ENCODE measurements at regions not wholly inside any gene's neighbourhood (a gene's known extent, or its start where the extent isn't known, plus 50 kb on each side); places are given as distances from the start of the nearest gene placed in this dataset.

DNA sequence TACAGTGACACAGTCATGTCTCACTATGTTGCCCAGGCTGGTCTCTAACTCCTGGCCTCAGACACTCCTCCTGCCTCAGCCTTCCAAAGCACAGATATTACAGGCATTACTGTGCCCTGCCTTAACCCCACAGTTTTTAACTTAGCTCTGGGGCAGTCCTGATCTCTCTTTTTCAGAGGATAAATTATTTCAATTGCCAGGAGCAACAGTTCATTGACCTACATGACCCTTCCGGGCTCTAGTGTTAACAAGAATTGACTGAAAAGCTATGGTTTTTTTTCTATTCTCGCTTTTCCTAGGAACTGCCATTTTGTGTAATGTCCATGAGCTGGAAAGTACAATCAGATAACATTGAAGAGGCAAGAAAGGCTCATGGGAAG is 92.8 kb downstream of the HNRNPLL start:
- no peaks in the 10 kb centered on the region for H3K9me3 Mint-ChIP-seq
- no peak overlapping the region for H3K4me3 Mint-ChIP-seq
- H3K36me3 Mint-ChIP-seq (ENCODE audit: low read depth) = no peaks in the 10 kb centered on the region
- no peak overlapping the region for H3K27ac Mint-ChIP-seq
- peaks cover 5% of the 10 kb centered on the region for H3K27me3 Mint-ChIP-seq
- H3K4me1 Mint-ChIP-seq (ENCODE audit: low read depth) = peaks cover 2% of the 10 kb centered on the region
- DNase-seq = no peak

DNA sequence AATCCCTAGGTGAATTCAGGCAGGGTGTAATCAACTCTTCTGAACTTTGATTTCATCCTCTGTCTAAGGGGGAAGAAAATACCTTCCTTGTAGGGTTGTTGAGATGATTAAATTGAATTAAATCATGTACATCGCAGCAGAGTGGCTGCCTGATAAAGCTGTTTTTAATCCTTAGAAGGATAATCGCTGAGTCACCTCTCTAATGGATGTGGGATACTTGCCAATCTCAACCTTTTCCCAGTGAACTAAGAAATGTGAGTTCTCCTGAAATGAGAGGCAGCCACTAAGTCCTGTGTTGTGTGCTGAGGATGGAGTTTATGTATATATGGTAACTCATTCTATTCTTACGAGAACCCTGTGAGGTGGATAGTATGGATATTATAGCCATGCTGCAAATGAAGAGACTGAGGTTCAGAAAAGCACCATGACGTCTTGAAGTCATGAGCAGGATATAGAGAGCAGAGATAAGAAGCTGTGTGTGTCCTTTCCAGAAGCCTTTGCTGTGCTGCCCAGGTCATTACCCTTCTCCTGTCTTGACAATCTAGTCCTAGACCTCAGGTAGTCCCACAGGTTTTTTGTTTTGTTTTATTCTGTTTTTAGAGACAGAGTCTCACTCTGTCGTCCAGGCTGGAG is 93.3 kb downstream of the HNRNPLL start:
- H3K9me3 Mint-ChIP-seq = no peaks in the 10 kb centered on the region
- no peak overlapping the region for H3K27ac Mint-ChIP-seq
- no peaks in the 10 kb centered on the region for H3K36me3 Mint-ChIP-seq (ENCODE audit: low read depth)
- H3K4me3 Mint-ChIP-seq = no peak overlapping the region
- peaks cover 5% of the 10 kb centered on the region for H3K27me3 Mint-ChIP-seq
- no peak for DNase-seq
- H3K4me1 Mint-ChIP-seq (ENCODE audit: low read depth) = peaks cover 2% of the 10 kb centered on the region

DNA sequence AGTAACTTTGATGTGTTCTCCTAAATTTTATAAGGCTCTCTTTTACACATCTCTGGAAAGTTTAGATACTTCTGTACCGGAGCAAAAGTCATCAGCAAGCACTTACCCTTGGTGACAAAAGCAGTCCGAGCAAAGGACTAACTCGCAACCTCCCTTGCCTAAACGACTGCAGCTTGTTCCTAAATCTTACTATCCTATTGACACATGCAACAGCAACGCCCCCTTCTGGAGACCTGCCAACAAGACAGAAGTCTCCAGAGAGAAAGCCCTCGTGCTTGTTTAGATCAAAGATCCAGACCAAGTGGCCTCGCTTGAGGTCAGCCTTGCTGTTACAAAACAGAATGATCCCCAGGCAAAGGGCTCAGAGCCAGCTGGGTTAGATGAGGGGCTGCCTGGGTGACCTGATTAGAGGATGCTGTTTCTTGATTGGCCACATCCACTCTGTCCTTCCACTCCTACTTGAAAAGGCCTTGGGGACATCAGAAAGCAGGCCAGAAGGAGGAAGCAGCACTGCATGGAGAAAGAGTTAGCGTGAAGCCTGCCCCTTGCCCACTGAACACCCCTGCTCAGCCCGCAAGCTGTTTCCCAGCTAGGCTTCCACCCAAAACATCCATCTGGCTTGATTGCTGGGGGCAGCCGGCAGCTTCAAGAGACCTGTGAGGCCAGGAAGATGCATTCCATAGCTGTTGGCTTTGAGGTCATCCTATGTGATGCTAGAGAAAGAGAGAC is 94.3 kb downstream of the HNRNPLL start:
- H3K4me3 Mint-ChIP-seq = no peak overlapping the region

DNA sequence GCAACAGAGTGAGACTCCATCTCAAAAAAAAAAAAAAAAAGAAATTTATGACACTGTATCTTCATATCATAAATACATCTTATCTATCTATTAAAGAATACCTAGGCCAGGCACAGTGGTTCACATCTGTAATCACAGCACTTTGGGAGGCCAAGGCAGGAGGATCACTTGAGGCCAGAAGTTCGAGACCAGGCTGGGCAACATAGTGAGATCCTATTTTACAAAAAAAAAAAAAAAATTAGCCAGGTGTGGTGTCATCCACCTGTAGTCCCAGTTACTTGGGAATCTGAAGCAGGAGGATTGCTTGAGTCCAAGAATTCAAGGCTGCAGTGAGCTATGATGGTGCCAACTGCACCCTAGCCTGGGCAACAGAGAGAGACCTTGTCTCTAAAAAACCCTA is 95.0 kb downstream of the HNRNPLL start:
- H3K4me1 Mint-ChIP-seq (ENCODE audit: low read depth) = peaks cover 2% of the 10 kb centered on the region
- H3K9me3 Mint-ChIP-seq = no peaks in the 10 kb centered on the region
- H3K27me3 Mint-ChIP-seq = peaks cover 5% of the 10 kb centered on the region
- no peak overlapping the region for H3K4me3 Mint-ChIP-seq
- no peak overlapping the region for H3K27ac Mint-ChIP-seq
- no peak for DNase-seq
- no peaks in the 10 kb centered on the region for H3K36me3 Mint-ChIP-seq (ENCODE audit: low read depth)

More for the DNA sequence above, 94.3 kb downstream of the HNRNPLL start:
- no peak overlapping the region for H3K27ac Mint-ChIP-seq
- H3K36me3 Mint-ChIP-seq (ENCODE audit: low read depth) = no peaks in the 10 kb centered on the region
- H3K27me3 Mint-ChIP-seq = peaks cover 5% of the 10 kb centered on the region
- peaks cover 2% of the 10 kb centered on the region for H3K4me1 Mint-ChIP-seq (ENCODE audit: low read depth)
- DNase-seq = peak; percentile 79
- H3K9me3 Mint-ChIP-seq = no peaks in the 10 kb centered on the region

DNA sequence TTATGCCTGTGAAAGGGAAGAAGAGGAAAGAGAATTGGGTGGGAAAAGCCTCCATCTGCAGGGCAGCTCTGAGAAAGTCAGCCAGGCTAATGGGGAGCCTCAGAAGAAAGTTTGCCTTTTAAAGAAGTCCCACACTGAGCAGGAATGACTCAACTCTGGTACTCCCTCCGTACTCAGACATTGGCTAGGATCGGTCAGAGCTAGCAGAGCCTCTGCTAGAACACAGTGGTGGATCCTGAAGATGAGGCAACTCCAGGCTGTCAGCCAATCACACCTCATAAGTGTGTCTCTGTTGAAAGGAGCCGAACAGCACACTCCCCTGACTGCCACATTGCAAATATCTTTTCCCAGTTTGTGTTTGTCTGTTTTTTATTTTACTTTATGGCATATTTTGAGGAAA is 96.9 kb downstream of the HNRNPLL start:
- Mint-ChIP-seq H3K4me1 (ENCODE audit: low read depth) (peaks cover 2% of the 10 kb centered on the region), H3K27ac (no peak overlapping the region), H3K36me3 (ENCODE audit: low read depth) (no peaks in the 10 kb centered on the region), H3K9me3 (no peaks in the 10 kb centered on the region), H3K27me3 (peaks cover 11% of the 10 kb centered on the region), H3K4me3 (no peak overlapping the region)
- DNase-seq = no peak

DNA sequence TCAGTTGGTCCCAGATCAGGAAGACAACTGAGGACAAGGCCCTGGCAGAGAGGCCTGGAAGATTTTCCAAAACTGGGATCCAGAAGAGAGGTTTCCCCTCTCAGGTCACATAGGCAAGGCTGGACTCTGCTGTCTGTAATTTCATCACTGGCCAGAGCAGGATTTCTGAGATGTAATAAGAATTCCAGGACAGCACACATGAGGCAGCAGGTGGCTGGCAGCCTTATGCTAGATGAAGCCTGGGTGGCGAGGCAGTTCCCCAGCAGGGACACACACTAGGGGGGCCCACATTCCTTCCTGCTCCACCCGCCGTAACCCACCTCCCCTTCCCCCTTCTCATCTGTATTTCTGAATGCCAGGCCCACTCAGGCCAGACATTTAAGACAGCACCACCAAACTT is 98.6 kb downstream of the HNRNPLL start:
- peaks cover 12% of the 10 kb centered on the region for H3K27me3 Mint-ChIP-seq
- H3K27ac Mint-ChIP-seq = no peak overlapping the region
- no peak for DNase-seq
- H3K36me3 Mint-ChIP-seq (ENCODE audit: low read depth) = no peaks in the 10 kb centered on the region
- no peaks in the 10 kb centered on the region for H3K9me3 Mint-ChIP-seq
- H3K4me3 Mint-ChIP-seq = no peak overlapping the region
- peaks cover 2% of the 10 kb centered on the region for H3K4me1 Mint-ChIP-seq (ENCODE audit: low read depth)

DNA sequence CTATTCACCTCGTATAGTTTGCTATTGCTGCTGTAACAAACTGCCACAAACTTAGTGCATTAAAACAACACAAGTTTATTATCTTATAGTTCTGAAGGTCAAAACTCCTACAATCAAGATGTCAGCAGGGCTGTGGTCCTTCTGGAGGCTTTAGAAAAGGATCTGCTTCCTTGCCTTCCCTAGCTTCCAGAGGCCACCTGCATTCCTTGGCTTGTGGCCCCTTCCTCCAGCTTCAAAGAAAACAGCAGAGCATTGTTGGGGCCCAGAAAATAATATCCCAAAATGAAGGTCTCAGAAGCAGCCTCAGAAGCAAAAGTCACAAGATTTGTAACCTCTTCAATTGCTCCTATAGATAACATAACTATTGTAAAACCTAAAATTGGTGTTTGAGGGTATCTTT is 100.6 kb downstream of the HNRNPLL start:
- H3K4me1 Mint-ChIP-seq (ENCODE audit: low read depth) = peaks cover 4% of the 10 kb centered on the region
- no peaks in the 10 kb centered on the region for H3K36me3 Mint-ChIP-seq (ENCODE audit: low read depth)
- H3K27ac Mint-ChIP-seq = no peak overlapping the region
- peaks cover 12% of the 10 kb centered on the region for H3K27me3 Mint-ChIP-seq
- no peak overlapping the region for H3K4me3 Mint-ChIP-seq
- H3K9me3 Mint-ChIP-seq = no peaks in the 10 kb centered on the region
- DNase-seq = no peak

DNA sequence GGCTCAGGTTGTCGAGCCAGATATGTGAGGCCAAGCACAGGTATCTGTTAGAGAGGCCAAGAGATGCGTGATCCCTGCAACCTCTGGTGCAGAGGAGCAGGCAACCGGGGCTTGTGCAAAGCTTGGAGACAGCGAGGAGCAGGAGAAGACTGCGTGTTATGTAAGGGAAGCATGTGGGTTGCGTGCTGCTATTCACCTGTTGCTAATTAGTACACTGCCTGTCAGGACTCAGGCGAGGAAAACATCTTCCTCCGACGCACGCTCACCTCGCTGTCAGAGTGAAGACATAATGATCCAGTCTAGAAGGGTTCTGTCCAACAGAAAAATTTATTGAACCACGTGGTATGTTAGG is 102.5 kb downstream of the HNRNPLL start:
- H3K27ac Mint-ChIP-seq = no peak overlapping the region
- H3K27me3 Mint-ChIP-seq = peaks cover 9% of the 10 kb centered on the region
- no peaks in the 10 kb centered on the region for H3K36me3 Mint-ChIP-seq (ENCODE audit: low read depth)
- no peak overlapping the region for H3K4me3 Mint-ChIP-seq
- H3K9me3 Mint-ChIP-seq = no peaks in the 10 kb centered on the region
- DNase-seq = no peak
- peaks cover 4% of the 10 kb centered on the region for H3K4me1 Mint-ChIP-seq (ENCODE audit: low read depth)

DNA sequence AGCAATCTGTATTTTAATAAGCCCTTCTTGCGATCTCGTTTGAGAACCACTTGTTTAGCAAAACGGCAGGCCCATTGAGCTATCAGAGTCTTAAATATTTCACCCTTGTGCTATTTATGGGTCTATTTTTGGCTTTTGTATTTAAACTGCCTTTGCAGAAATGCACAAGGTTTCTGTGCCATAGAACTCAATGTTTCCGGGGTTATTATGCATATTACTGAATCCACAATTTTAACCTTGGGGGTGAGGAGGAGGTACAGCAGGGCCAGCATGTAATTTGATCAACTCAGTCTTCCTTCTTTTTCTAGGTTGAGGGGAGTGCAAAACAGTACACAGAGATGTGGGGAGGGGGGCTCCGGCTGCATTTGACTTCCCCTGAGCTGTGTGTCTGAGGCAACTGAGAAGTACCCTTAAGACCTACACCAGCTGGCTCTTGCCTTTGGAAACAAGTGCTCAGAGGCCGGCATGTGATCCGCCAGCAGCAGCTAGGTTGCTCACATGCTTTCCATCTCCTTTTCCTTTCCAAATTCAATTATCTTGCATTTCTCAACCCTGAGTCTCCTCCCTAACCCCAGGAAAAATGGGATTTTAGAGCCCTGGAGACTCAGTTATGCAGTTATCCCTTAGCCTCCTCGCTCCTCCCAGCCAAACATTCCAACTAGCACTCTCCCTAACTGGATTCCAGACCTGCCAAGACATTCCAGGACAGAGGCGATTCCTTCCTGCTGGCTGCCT is 103.0 kb downstream of the HNRNPLL start:
- Mint-ChIP-seq H3K4me3 (no peak overlapping the region), H3K27me3 (peaks cover 9% of the 10 kb centered on the region), H3K36me3 (ENCODE audit: low read depth) (no peaks in the 10 kb centered on the region), H3K9me3 (no peaks in the 10 kb centered on the region), H3K27ac (no peak overlapping the region), H3K4me1 (ENCODE audit: low read depth) (peaks cover 4% of the 10 kb centered on the region)
- DNase-seq = no peak

DNA sequence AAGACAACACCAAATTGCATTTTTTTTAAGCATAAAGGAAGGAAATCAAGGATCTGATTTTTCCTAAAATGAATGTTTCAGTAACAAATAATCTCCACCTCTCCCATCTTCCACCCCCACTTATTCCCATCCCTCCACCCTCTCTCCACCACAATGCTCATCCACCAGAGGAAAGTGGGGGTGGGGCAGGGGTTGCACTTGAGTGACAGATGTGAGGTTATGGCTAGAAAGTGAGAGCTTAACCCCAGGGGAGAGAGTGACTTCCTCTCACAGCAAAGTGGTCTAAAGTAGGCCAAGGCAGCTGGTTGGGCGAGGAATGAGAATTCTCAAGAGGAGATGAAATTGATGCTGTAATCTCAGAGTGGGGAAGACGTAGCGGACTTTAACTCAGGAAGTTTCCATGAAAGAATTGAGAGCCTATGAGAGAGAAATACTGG is 104.7 kb downstream of the HNRNPLL start:
- Mint-ChIP-seq H3K4me3 (no peak overlapping the region), H3K27me3 (peaks cover 9% of the 10 kb centered on the region), H3K27ac (no peak overlapping the region), H3K36me3 (ENCODE audit: low read depth) (no peaks in the 10 kb centered on the region), H3K4me1 (ENCODE audit: low read depth) (peaks cover 4% of the 10 kb centered on the region), H3K9me3 (no peaks in the 10 kb centered on the region)
- no peak for DNase-seq

DNA sequence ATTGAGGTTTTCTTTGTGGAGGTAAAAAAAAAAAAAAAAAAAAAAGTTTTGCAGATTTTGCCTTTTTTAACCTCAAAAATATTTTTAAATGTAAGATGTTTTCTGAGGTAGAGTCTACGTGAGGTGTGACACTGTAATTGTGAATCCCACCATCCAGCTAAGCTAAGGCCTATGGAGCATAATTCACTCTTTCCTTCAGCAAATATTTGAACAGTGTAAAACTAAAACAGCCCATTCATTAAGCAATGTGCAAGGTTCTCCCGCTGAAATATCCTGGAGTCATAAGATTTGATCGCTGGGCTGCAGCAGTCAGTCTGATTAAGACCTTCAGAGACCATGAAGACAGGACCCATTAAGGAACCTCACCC is 105.1 kb downstream of the HNRNPLL start:
- Mint-ChIP-seq H3K36me3 (ENCODE audit: low read depth) (no peaks in the 10 kb centered on the region), H3K27me3 (peaks cover 9% of the 10 kb centered on the region), H3K4me3 (no peak overlapping the region), H3K4me1 (ENCODE audit: low read depth) (peaks cover 4% of the 10 kb centered on the region), H3K9me3 (no peaks in the 10 kb centered on the region), H3K27ac (no peak overlapping the region)
- no peak for DNase-seq

DNA sequence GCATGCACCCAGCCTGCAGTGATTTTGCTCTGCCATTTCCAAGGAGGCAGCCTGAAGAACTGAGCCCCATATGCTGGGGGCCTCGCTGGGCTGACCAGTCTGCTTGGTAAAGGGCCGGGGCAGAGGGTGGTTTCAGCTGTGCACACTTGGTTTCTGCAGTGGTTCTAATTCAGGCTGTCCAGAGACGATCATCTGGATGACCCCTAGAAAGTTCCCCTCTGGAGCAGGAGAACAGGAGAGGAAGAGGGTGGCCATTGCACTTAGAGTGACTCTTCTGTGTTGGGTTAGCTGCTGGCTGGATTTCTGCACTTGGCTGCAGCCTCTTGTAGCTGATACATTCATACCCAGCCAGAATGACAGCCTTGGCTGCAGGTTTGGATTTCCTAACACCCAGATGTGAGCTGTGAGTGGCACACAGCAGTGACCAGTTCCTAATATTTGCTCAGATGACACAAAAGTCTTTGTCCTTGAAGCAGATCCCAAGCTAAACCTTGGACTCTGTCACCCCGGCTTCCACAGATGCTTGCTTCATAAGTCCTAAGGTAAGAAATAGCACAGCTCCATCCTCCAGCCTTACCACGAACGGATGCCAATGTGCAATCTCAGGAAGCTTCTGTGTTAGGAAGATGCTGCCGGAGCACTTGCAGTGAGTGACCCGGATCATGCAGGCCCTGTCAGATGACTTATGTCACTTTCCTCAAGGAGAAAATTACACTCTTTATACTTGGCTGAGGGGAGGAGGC is 105.6 kb downstream of the HNRNPLL start:
- DNase-seq = no peak
- H3K9me3 Mint-ChIP-seq = no peaks in the 10 kb centered on the region
- peaks cover 4% of the 10 kb centered on the region for H3K4me1 Mint-ChIP-seq (ENCODE audit: low read depth)
- H3K4me3 Mint-ChIP-seq = no peak overlapping the region
- no peaks in the 10 kb centered on the region for H3K36me3 Mint-ChIP-seq (ENCODE audit: low read depth)
- peaks cover 9% of the 10 kb centered on the region for H3K27me3 Mint-ChIP-seq
- no peak overlapping the region for H3K27ac Mint-ChIP-seq

DNA sequence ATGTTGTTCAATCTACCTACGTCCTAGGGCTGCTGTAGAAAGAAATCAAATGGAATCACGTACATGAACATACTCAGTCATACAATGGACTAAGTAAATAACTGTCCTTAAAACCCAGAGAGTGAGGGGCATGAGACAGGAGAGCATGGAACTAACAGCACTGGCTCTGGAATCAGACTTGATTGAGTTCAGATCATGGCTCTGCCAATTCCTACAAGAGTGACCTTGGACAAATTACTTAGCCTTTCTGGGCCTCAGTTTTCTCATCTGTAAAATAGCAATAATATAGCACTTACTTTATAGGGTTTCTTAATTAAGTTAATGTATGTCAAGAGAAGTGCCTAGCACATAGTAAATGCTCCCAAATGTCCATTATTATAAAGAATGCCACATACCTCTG is 106.8 kb downstream of the HNRNPLL start:
- no peak for DNase-seq
- peaks cover 2% of the 10 kb centered on the region for H3K27me3 Mint-ChIP-seq
- H3K36me3 Mint-ChIP-seq (ENCODE audit: low read depth) = no peaks in the 10 kb centered on the region
- no peak overlapping the region for H3K27ac Mint-ChIP-seq
- no peak overlapping the region for H3K4me3 Mint-ChIP-seq
- H3K9me3 Mint-ChIP-seq = no peaks in the 10 kb centered on the region
- H3K4me1 Mint-ChIP-seq (ENCODE audit: low read depth) = peaks cover 4% of the 10 kb centered on the region

DNA sequence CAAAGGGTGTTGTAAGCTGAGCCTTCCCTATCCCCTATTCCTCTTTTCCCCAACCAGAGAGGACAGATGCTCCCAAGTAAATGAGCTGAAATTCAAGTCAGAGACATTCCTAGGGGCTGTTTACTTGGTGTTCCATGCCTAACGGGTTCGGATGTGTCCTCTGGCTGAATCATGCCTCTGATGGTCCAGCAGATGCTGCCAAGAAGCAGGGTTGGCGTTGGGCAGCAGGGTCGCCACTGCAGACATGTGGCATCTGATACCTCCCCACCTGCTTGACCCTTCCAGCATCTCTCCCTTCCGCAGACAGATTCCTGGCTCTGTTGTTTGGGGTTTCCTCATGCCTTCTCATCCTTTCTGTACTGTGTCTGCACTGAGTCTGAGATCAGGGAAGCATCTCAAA is 108.3 kb downstream of the HNRNPLL start:
- DNase-seq = no peak
- H3K27ac Mint-ChIP-seq = no peak overlapping the region
- H3K4me1 Mint-ChIP-seq (ENCODE audit: low read depth) = peaks cover 4% of the 10 kb centered on the region
- no peak overlapping the region for H3K4me3 Mint-ChIP-seq
- H3K9me3 Mint-ChIP-seq = no peaks in the 10 kb centered on the region
- no peaks in the 10 kb centered on the region for H3K27me3 Mint-ChIP-seq
- H3K36me3 Mint-ChIP-seq (ENCODE audit: low read depth) = no peaks in the 10 kb centered on the region

Data from activated T-cell treated with anti-CD3 and anti-CD28 coated beads, Interleukin-2, amount 50 U/mL, for 24 hours (primary cell).